Hepatocyte (in vitro differentiated cells): ENCODE measurements at regions not wholly inside any gene's neighbourhood (a gene's known extent, or its start where the extent isn't known, plus 50 kb on each side); places are given as distances from the start of the nearest gene placed in this dataset.

Source experiments
- DNase-seq: peaks from one replicate; pipeline ENCODE4 v3.0.0-alpha.2; 2016; ENCODE audit warnings: low spot score
- H2AFZ ChIP-seq: fragments of 200-600 bp; sonication (generic); 2 replicates; pipeline ENCODE4 v1.6.0; 2016; ENCODE audit warnings: antibody characterized with exemption, mild to moderate bottlenecking
- H3K27ac ChIP-seq: fragments of 200-600 bp; sonication (generic); 2 replicates; pipeline ENCODE4 v1.5.1; 2016; ENCODE audit warnings: mild to moderate bottlenecking
- H3K27me3 ChIP-seq: fragments of 200-600 bp; sonication (generic); 2 replicates; pipeline ENCODE4 v1.6.1; 2016
- H3K36me3 ChIP-seq: fragments of 200-600 bp; sonication (generic); replicated peaks from 2 replicates; pipeline ENCODE4 v1.5.1; 2016; ENCODE audit warnings: low read depth; ENCODE audit not compliant: insufficient read depth
- H3K4me1 ChIP-seq: fragments of 200-600 bp; sonication (generic); 2 replicates; pipeline ENCODE4 v1.5.1; 2016; ENCODE audit warnings: mild to moderate bottlenecking, moderate library complexity; ENCODE audit not compliant: insufficient read depth
- H3K4me2 ChIP-seq: fragments of 200-600 bp; sonication (generic); 2 replicates; pipeline ENCODE4 v1.6.0; 2016
- H3K4me3 ChIP-seq: fragments of 200-600 bp; sonication (generic); 2 replicates; pipeline ENCODE4 v1.5.1; 2016; ENCODE audit warnings: mild to moderate bottlenecking
- H3K79me2 ChIP-seq: fragments of 200-600 bp; sonication (generic); 2 replicates; pipeline ENCODE4 v1.6.0; 2017; ENCODE audit warnings: mild to moderate bottlenecking
- H3K9me2 ChIP-seq: fragments of 200-600 bp; sonication (generic); replicated peaks from 2 replicates; pipeline ENCODE4 v1.6.0; 2017; ENCODE audit warnings: mild to moderate bottlenecking; ENCODE audit not compliant: insufficient read depth
- H3K9me3 ChIP-seq: fragments of 200-600 bp; sonication (generic); 2 replicates; pipeline ENCODE4 v1.5.1; 2016; ENCODE audit warnings: low read depth, mild to moderate bottlenecking
- H4K20me1 ChIP-seq: fragments of 200-600 bp; sonication (generic); 2 replicates; pipeline ENCODE4 v1.6.0; 2016; ENCODE audit warnings: mild to moderate bottlenecking; ENCODE audit not compliant: insufficient read depth, poor library complexity, severe bottlenecking
- EZH2 ChIP-seq: fragments of 200-600 bp; sonication (generic); IDR thresholded peaks from 2 replicates; pipeline ENCODE4 v1.6.1; 2016; ENCODE audit warnings: antibody characterized with exemption, mild to moderate bottlenecking, borderline replicate concordance
- EZH2phosphoT487 ChIP-seq: fragments of 200-600 bp; sonication (generic); IDR thresholded peaks from one replicate; pipeline ENCODE4 v1.6.1; 2018; ENCODE audit warnings: antibody characterized with exemption, mild to moderate bottlenecking, low read depth, moderate library complexity; ENCODE audit not compliant: unreplicated experiment, severe bottlenecking
- WGBS: methylation state at CpG from one replicate; pipeline ENCODE4 v1.1.6; 2016; ENCODE audit warnings: low lambda C conversion rate; ENCODE audit errors: missing lambda C conversion rate; 5-methylcytosine and 5-hydroxymethylcytosine counted together
- TF ChIP-seq, protein P1 (sequence below): fragments of 200-600 bp; sonication (generic); IDR thresholded peaks from 2 replicates; pipeline ENCODE4 v1.5.1; 2016; ENCODE audit warnings: antibody characterized with exemption, mild to moderate bottlenecking; ENCODE audit not compliant: poor library complexity

- H3K27me3 ChIP-seq = no peaks in the 10 kb centered on the region
- 36% methylated on average over 27 of the region's 27 CpGs for WGBS
- no peaks in the 10 kb centered on the region for H3K79me2 ChIP-seq
- H2AFZ ChIP-seq = no peak overlapping the region
- H3K4me2 ChIP-seq = no peak overlapping the region
- H3K4me1 ChIP-seq = peaks cover 13% of the 10 kb centered on the region
- peak; percentile 95 for DNase-seq
- H3K27ac ChIP-seq = peak overlapping the region; percentile 93
- H3K9me2 ChIP-seq = no peaks in the 10 kb centered on the region
- H3K9me3 ChIP-seq = no peaks in the 10 kb centered on the region
- H4K20me1 ChIP-seq = no peaks in the 10 kb centered on the region
- H3K4me3 ChIP-seq = no peak overlapping the region
- TF ChIP-seq EZH2 = no peak
- TF ChIP-seq, protein P1, sequence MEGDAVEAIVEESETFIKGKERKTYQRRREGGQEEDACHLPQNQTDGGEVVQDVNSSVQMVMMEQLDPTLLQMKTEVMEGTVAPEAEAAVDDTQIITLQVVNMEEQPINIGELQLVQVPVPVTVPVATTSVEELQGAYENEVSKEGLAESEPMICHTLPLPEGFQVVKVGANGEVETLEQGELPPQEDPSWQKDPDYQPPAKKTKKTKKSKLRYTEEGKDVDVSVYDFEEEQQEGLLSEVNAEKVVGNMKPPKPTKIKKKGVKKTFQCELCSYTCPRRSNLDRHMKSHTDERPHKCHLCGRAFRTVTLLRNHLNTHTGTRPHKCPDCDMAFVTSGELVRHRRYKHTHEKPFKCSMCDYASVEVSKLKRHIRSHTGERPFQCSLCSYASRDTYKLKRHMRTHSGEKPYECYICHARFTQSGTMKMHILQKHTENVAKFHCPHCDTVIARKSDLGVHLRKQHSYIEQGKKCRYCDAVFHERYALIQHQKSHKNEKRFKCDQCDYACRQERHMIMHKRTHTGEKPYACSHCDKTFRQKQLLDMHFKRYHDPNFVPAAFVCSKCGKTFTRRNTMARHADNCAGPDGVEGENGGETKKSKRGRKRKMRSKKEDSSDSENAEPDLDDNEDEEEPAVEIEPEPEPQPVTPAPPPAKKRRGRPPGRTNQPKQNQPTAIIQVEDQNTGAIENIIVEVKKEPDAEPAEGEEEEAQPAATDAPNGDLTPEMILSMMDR = no peak
- no peak for TF ChIP-seq EZH2phosphoT487
- H3K36me3 ChIP-seq = no peaks in the 10 kb centered on the region
Measured at GRCh38 chr5:68433923-68434879, 218.6 kb downstream of the PIK3R1 start.

DNA sequence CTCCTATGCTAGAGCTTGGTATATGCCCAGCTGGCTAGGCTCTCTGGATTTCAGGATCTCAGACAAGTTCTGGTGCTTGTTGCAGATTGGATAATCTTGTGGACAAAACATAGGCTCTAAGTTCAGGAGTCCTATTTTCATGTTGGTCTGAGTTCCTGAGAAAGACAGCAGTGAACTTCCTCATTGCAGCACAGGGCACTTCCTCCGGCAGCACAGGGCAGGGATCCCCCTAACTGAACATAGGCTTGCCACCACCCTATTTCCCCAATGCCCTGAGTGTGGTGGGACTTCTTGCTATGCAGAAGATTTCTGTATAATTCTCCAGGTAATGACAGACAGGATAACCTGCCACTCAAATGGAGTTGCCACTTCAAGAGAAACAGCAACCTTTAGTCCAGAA lies 220.1 kb downstream of the PIK3R1 start:
- H2AFZ ChIP-seq = no peak overlapping the region
- H3K27ac ChIP-seq = no peak overlapping the region
- 86% methylated on average over 1 of the region's 1 CpG for WGBS

DNA sequence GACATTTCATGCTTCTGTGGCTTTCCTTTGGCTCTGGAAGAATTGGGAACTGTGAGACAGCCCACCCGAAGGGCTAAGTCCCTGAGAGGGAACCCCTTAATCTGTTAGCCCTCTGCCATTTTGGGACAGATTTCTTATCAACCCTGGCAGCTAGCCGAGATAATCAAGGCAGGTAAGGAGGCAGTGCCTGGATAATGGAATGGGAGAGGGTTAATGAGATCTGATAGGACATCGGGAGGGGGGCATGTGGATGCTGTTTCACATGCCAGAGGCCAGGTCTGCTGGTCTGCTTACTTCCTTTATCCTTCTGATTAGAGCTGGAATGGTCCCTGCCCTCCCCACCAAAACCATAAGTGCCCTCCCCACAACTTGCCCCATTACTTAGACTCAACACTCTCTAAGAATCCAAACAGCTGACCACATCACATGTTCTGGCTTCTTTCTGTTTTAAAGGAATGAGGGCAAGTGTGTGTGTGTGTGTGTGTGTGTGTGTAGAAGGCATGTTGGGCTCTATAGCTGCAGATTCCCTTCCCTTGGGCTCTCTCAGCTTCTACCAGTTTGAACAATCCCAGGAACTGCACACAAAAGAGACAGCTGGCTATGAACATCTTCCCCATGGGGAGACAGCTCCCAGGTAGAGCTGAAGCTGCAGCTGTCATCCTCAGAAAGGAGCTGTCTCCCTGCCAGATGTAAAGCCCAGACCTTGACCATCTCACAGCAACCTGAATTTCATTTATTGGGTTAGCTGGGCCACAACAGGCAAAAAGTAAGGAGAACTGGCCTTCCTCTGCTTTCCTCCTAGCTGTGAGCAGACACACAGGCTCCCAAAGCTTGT lies 221.3 kb downstream of the PIK3R1 start:
- H3K4me2 ChIP-seq = no peak overlapping the region
- no peak overlapping the region for H2AFZ ChIP-seq
- no peak overlapping the region for H3K4me3 ChIP-seq

More for the DNA sequence above, 220.1 kb downstream of the PIK3R1 start:
- DNase-seq = no peak
- Histone ChIP-seq H3K4me2 (no peak overlapping the region), H3K79me2 (no peaks in the 10 kb centered on the region), H3K9me3 (no peaks in the 10 kb centered on the region), H3K4me3 (no peak overlapping the region), H3K36me3 (no peaks in the 10 kb centered on the region), H3K4me1 (peaks cover 16% of the 10 kb centered on the region), H4K20me1 (no peaks in the 10 kb centered on the region), H3K27me3 (no peaks in the 10 kb centered on the region), H3K9me2 (no peaks in the 10 kb centered on the region)
- no peak for TF ChIP-seq EZH2phosphoT487
- TF ChIP-seq, protein P1 = no peak
- TF ChIP-seq EZH2 = no peak

More for the DNA sequence above, 221.3 kb downstream of the PIK3R1 start:
- Histone ChIP-seq H4K20me1 (no peaks in the 10 kb centered on the region), H3K9me2 (no peaks in the 10 kb centered on the region), H3K9me3 (no peaks in the 10 kb centered on the region), H3K27ac (no peak overlapping the region), H3K36me3 (no peaks in the 10 kb centered on the region), H3K27me3 (no peaks in the 10 kb centered on the region), H3K4me1 (peaks cover 16% of the 10 kb centered on the region), H3K79me2 (no peaks in the 10 kb centered on the region)
- TF ChIP-seq, protein P1 = no peak
- TF ChIP-seq EZH2 (no peak), EZH2phosphoT487 (no peak)
- DNase-seq = no peak
- WGBS = 40% methylated on average over 3 of the region's 3 CpGs
